ENCODE measurements at regions not wholly inside any gene's neighbourhood (a gene's known extent, or its start where the extent isn't known, plus 50 kb on each side); places are given as distances from the start of the nearest gene placed in this dataset.
A peak's percentile ranks its signal among the peaks of the same experiment; 100 is the strongest.

DNA sequence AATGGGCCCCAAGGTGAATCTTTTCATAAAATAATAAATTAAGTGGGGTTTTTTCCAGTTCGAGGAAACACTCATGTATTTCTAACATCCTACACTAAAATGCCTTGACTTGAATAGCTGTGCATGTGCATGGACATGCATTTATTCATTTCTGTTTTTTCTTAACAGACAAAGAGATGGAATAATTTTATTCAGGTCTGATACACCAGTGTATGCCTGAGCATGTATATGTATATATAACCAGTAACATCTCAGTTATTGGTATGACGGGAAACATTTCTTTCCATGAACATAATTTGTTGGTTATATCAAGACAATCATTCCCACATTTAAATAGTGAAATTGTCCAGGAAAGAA, 468.7 kb upstream of the TNP1 start:
- Histone ChIP-seq H3K27me3 (no peaks in the 10 kb centered on the region), H3K4me1 (peaks cover 12 to 52% (median 19%) of the 10 kb centered on the region in 3 donors), H3K36me3 (no peaks in the 10 kb centered on the region), H3K27ac (peak overlapping the region in 1 of 4 donors; percentile 45), H3K4me3 (no peak overlapping the region), H3K9me3 (no peaks in the 10 kb centered on the region)
- DNase-seq = no peak
- intact Hi-C loops (cut with DNase I) = no loop called here
- TF ChIP-seq, protein P1, sequence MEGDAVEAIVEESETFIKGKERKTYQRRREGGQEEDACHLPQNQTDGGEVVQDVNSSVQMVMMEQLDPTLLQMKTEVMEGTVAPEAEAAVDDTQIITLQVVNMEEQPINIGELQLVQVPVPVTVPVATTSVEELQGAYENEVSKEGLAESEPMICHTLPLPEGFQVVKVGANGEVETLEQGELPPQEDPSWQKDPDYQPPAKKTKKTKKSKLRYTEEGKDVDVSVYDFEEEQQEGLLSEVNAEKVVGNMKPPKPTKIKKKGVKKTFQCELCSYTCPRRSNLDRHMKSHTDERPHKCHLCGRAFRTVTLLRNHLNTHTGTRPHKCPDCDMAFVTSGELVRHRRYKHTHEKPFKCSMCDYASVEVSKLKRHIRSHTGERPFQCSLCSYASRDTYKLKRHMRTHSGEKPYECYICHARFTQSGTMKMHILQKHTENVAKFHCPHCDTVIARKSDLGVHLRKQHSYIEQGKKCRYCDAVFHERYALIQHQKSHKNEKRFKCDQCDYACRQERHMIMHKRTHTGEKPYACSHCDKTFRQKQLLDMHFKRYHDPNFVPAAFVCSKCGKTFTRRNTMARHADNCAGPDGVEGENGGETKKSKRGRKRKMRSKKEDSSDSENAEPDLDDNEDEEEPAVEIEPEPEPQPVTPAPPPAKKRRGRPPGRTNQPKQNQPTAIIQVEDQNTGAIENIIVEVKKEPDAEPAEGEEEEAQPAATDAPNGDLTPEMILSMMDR (IDR thresholded peaks at IDR 0.05) = no peak
- TF ChIP-seq POLR2A (IDR thresholded peaks at IDR 0.05) = no peak
- WGBS, 2 donors = 29 to 41% methylated on average over 2 of the region's 2 CpGs

DNA sequence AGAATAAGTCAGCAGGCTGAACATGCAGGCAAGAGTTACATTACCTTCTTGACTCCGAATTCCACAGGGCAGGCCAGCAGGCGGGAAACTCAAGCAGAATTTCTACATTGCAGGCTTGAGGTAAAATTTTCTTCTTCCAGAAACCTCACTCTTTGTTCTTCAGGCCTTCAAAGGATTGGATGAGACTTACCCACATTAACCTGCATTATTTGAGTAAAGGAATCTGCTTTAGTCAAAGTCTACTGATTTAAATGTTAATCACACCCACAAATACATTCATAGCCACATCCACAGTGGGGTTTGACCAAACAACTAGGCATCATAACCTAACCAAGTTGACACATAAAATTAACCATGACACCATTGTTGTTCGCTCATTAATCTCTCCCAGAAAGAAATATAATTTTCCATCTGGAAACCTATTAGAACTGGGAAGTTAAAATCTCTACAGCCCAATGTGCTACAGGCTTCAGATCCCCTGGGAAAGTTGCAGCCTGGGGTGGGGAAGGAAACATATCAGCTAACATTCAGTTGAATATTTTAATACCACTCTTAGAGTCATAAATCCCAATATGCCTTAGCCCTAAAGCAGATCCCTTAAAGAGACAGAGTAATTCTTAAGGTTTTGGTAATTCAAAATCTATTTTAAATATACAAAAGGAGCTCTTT, 468.2 kb upstream of the TNP1 start:
- H3K36me3 ChIP-seq = no peaks in the 10 kb centered on the region
- H3K4me1 ChIP-seq = peaks cover 9 to 47% (median 16%) of the 10 kb centered on the region in 3 donors
- WGBS, 2 donors = 35 to 56% methylated on average over 3 of the region's 3 CpGs
- no peaks in the 10 kb centered on the region for H3K27me3 ChIP-seq
- no peak for DNase-seq
- peak overlapping the region in 1 of 4 donors; percentile 45 for H3K27ac ChIP-seq
- intact Hi-C loops (cut with DNase I) = no loop called here
- no peak for TF ChIP-seq POLR2A (IDR thresholded peaks at IDR 0.05)
- TF ChIP-seq, protein P1 (IDR thresholded peaks at IDR 0.05) = no peak
- H3K4me3 ChIP-seq = no peak overlapping the region
- H3K9me3 ChIP-seq = no peaks in the 10 kb centered on the region

DNA sequence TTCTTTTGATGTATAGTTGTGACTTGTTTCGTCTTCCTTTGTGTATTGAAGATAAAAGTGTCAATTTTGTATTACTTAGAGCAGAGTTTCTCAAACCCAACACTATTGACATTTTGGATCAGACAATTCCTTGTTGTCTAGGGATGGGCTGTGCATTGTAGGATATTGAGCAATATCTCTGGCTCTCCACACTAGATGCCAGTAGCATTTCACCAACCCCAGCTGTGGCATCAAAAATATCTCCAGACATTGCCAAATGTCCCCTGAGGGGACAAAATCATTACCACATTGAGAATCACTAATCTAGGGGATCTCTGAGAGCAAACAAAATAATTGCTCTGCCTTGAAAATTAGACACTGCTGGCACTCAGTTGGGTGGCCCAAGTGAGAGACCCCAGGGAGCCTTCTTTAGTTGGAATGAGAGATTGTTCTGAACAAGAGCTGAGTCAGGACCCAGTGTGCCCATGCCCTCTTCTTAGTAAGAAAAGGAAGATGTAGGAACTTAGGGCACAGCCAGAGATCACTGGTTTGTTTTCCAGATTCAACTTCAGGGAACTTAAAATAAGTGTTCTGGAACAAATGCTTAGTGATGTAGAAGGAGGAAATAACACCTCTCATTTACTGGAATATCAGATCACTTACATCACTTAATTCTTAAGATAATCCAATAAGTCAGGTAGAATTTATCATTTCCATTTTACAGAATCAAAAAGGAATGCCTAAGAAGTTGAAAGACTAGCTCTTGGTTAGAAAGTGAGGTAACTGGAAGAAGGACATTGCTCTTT, 466.6 kb upstream of the TNP1 start:
- TF ChIP-seq, protein P1 (IDR thresholded peaks at IDR 0.05) = no peak
- TF ChIP-seq POLR2A (IDR thresholded peaks at IDR 0.05) = no peak
- Histone ChIP-seq H3K27me3 (no peaks in the 10 kb centered on the region), H3K4me3 (no peak overlapping the region), H3K4me1 (peaks cover 9 to 36% (median 15%) of the 10 kb centered on the region in 3 donors), H3K36me3 (no peaks in the 10 kb centered on the region), H3K9me3 (no peaks in the 10 kb centered on the region), H3K27ac (peak overlapping the region in 2 of 4 donors; percentile 31 to 44)
- intact Hi-C loops (cut with DNase I) = no loop called here
- DNase-seq = no peak
- WGBS, 2 donors = 39 to 54% methylated on average over 1 of the region's 1 CpG

DNA sequence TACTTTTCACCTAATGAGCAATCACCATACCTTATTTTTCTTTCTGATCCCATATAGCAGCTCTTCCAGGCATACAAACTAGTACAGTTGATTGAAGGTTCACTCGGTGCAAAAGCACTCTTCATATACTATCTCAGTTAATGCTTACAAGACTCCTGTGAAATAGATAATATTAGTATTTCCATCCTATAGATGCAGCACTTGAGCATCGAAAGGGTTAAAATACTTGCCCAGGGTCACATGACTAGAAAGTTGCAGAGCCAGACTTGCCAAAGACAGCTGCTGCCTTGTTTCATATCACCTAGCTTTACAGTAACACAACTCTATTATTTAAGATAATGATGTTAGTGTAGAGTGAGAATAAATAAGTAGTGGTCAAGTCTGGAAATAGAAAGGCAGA, 466.0 kb upstream of the TNP1 start:
- WGBS, 2 donors = 63 to 85% methylated on average over 2 of the region's 2 CpGs
- no peak for TF ChIP-seq POLR2A (IDR thresholded peaks at IDR 0.05)
- TF ChIP-seq, protein P1 (IDR thresholded peaks at IDR 0.05) = no peak
- intact Hi-C loops (cut with DNase I) = no loop called here

DNA sequence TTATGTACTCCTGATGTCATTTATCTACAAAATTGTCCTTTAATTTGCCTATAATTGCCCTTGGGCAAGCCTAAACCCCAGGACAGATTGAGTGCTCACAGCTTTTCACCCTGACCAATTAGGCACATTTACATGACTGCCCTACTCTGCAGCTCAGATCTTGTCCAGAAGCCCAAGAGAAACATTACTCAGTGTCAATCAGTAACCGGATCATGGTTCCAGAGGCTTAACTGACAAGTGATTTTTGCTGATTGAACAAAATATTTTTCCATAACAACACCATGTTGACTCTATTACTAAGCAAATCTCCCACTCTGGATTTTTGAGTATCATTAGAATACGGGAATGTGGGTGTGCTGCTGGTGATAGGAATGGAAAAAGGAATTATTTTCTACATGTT, 465.4 kb upstream of the TNP1 start:
- Histone ChIP-seq H3K36me3 (no peaks in the 10 kb centered on the region), H3K27ac (no peak overlapping the region), H3K9me3 (no peaks in the 10 kb centered on the region), H3K4me3 (no peak overlapping the region), H3K27me3 (no peaks in the 10 kb centered on the region), H3K4me1 (peaks cover 9 to 35% (median 15%) of the 10 kb centered on the region in 3 donors)
- 35 to 47% methylated on average over 2 of the region's 2 CpGs for WGBS, 2 donors
- DNase-seq = no peak
- intact Hi-C loops (cut with DNase I) = no loop called here
- TF ChIP-seq, protein P1 (IDR thresholded peaks at IDR 0.05) = no peak
- no peak for TF ChIP-seq POLR2A (IDR thresholded peaks at IDR 0.05)

More for the DNA sequence above, 466.0 kb upstream of the TNP1 start:
- Histone ChIP-seq H3K27ac (peak overlapping the region in 1 of 4 donors; percentile 44), H3K27me3 (no peaks in the 10 kb centered on the region), H3K9me3 (no peaks in the 10 kb centered on the region), H3K4me1 (peaks cover 9 to 35% (median 15%) of the 10 kb centered on the region in 3 donors), H3K36me3 (no peaks in the 10 kb centered on the region), H3K4me3 (no peak overlapping the region)
- no peak for DNase-seq
